ENCODE measurements at regions not wholly inside any gene's neighbourhood (a gene's known extent, or its start where the extent isn't known, plus 50 kb on each side); places are given as distances from the start of the nearest gene placed in this dataset.

GRCh38 chr2:18439716-18440115 is 120.7 kb downstream of the RDH14 start:
- Histone ChIP-seq H4K20me1 (ENCODE audit: low read depth, low read length) (no peaks in the 10 kb centered on the region), H3F3A (ENCODE audit: insufficient read depth) (no peaks in the 10 kb centered on the region)

GRCh38 chr2:18437909-18438308 is 122.5 kb downstream of the RDH14 start:
- H3K4me3 ChIP-seq (ENCODE audit: insufficient read depth, low read length, poor library complexity, severe bottlenecking): no peak overlapping the region
- no peak overlapping the region for H3K4me2 ChIP-seq (ENCODE audit: low read depth, low read length, poor library complexity, severe bottlenecking)
- no peaks in the 10 kb centered on the region for H3K9me3 ChIP-seq (ENCODE audit: insufficient read depth, low read length)
- no peak overlapping the region for H2AFZ ChIP-seq (ENCODE audit: low read depth, low read length, severe bottlenecking)
- no peak overlapping the region for H3K9ac ChIP-seq (ENCODE audit: low read length)
- no peaks in the 10 kb centered on the region for H3K27me3 ChIP-seq (ENCODE audit: low read length)
- no peaks in the 10 kb centered on the region for H3F3A ChIP-seq (ENCODE audit: insufficient read depth)
- H3K36me3 ChIP-seq (ENCODE audit: low read length): no peaks in the 10 kb centered on the region
- H3K79me2 ChIP-seq (ENCODE audit: insufficient read depth, low read length): no peaks in the 10 kb centered on the region
- no peaks in the 10 kb centered on the region for H3K9me2 ChIP-seq (replicated peaks; ENCODE audit: insufficient read depth, low read length)
- no peak for TF ChIP-seq CTCF (IDR thresholded peaks at IDR 0.05; ENCODE audit: insufficient read depth, low read length, poor library complexity, severe bottlenecking)
- TF ChIP-seq EZH2phosphoT487 (conservative IDR thresholded peaks at IDR 0.05; ENCODE audit: low read length): no peak
- H3K27ac ChIP-seq (ENCODE audit: low read depth, low read length): no peak overlapping the region
- H4K20me1 ChIP-seq (ENCODE audit: low read depth, low read length): no peaks in the 10 kb centered on the region

More at GRCh38 chr2:18439716-18440115, 120.7 kb downstream of the RDH14 start:
- TF ChIP-seq EZH2phosphoT487 (conservative IDR thresholded peaks at IDR 0.05; ENCODE audit: low read length): no peak
- TF ChIP-seq CTCF (IDR thresholded peaks at IDR 0.05; ENCODE audit: insufficient read depth, low read length, poor library complexity, severe bottlenecking): no peak
- Histone ChIP-seq H3K4me3 (ENCODE audit: insufficient read depth, low read length, poor library complexity, severe bottlenecking) (no peak overlapping the region), H3K36me3 (ENCODE audit: low read length) (no peaks in the 10 kb centered on the region), H3K27ac (ENCODE audit: low read depth, low read length) (no peak overlapping the region), H3K4me2 (ENCODE audit: low read depth, low read length, poor library complexity, severe bottlenecking) (no peak overlapping the region), H3K27me3 (ENCODE audit: low read length) (no peaks in the 10 kb centered on the region), H3K9me3 (ENCODE audit: insufficient read depth, low read length) (no peaks in the 10 kb centered on the region), H3K9ac (ENCODE audit: low read length) (no peak overlapping the region), H3K79me2 (ENCODE audit: insufficient read depth, low read length) (no peaks in the 10 kb centered on the region), H3K9me2 (replicated peaks; ENCODE audit: insufficient read depth, low read length) (no peaks in the 10 kb centered on the region), H2AFZ (ENCODE audit: low read depth, low read length, severe bottlenecking) (no peak overlapping the region)

- no peak overlapping the region for H3K4me2 ChIP-seq (ENCODE audit: low read depth, low read length, poor library complexity, severe bottlenecking)
- no peak overlapping the region for H3K4me3 ChIP-seq (ENCODE audit: insufficient read depth, low read length, poor library complexity, severe bottlenecking)
- H3K27ac ChIP-seq (ENCODE audit: low read depth, low read length): no peak overlapping the region
- no peaks in the 10 kb centered on the region for H3K36me3 ChIP-seq (ENCODE audit: low read length)
- no peaks in the 10 kb centered on the region for H3F3A ChIP-seq (ENCODE audit: insufficient read depth)
- no peaks in the 10 kb centered on the region for H4K20me1 ChIP-seq (ENCODE audit: low read depth, low read length)
- H3K79me2 ChIP-seq (ENCODE audit: insufficient read depth, low read length): no peaks in the 10 kb centered on the region
- no peaks in the 10 kb centered on the region for H3K9me3 ChIP-seq (ENCODE audit: insufficient read depth, low read length)
- no peaks in the 10 kb centered on the region for H3K9me2 ChIP-seq (replicated peaks; ENCODE audit: insufficient read depth, low read length)
- no peak overlapping the region for H2AFZ ChIP-seq (ENCODE audit: low read depth, low read length, severe bottlenecking)
- TF ChIP-seq EZH2phosphoT487 (conservative IDR thresholded peaks at IDR 0.05; ENCODE audit: low read length): no peak
- no peak for TF ChIP-seq CTCF (IDR thresholded peaks at IDR 0.05; ENCODE audit: insufficient read depth, low read length, poor library complexity, severe bottlenecking)
- no peaks in the 10 kb centered on the region for H3K27me3 ChIP-seq (ENCODE audit: low read length)
- no peak overlapping the region for H3K9ac ChIP-seq (ENCODE audit: low read length)
Observed at GRCh38 chr2:18436503-18437005, 123.9 kb downstream of the RDH14 start.
